ENCODE measurements at regions not wholly inside any gene's neighbourhood (a gene's known extent, or its start where the extent isn't known, plus 50 kb on each side); places are given as distances from the start of the nearest gene placed in this dataset.

- H3K27ac Mint-ChIP-seq = no peak overlapping the region
- peaks cover 14% of the 10 kb centered on the region for H3K9me3 Mint-ChIP-seq
- peaks cover 4% of the 10 kb centered on the region for H3K36me3 Mint-ChIP-seq (ENCODE audit: low read depth)
- H3K4me1 Mint-ChIP-seq (ENCODE audit: low read depth) = peaks cover 23% of the 10 kb centered on the region
- H3K27me3 Mint-ChIP-seq (ENCODE audit: low read depth) = no peaks in the 10 kb centered on the region
- no peak overlapping the region for H3K4me3 Mint-ChIP-seq
These were observed 891.6 kb downstream of the VRK1 start for GRCh38 chr14:97688631-97689336.

DNA sequence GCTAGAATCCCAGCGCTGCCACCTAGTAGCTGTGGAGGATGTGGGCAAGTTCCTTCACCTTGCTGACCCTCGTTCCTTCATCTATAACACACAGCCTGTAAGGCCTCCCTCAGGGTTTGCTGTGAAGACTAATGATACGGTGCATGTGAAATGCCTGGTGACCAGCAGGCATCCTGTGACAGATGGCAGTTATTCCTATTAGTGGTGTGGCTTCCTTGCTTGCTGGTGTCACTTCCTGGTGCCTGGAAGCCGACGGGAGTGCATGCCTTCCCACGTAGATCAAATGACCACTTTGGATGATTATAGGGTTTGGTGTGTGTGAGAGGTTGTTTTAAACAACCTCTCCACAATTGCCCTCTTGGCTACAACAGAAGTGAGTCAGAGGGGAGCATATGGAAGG lies 894.9 kb downstream of the VRK1 start:
- H3K27me3 Mint-ChIP-seq (ENCODE audit: low read depth) = no peaks in the 10 kb centered on the region
- H3K4me3 Mint-ChIP-seq = no peak overlapping the region
- H3K36me3 Mint-ChIP-seq (ENCODE audit: low read depth) = peaks cover 9% of the 10 kb centered on the region
- H3K27ac Mint-ChIP-seq = no peak overlapping the region
- H3K9me3 Mint-ChIP-seq = peaks cover 15% of the 10 kb centered on the region
- peaks cover 14% of the 10 kb centered on the region for H3K4me1 Mint-ChIP-seq (ENCODE audit: low read depth)

DNA sequence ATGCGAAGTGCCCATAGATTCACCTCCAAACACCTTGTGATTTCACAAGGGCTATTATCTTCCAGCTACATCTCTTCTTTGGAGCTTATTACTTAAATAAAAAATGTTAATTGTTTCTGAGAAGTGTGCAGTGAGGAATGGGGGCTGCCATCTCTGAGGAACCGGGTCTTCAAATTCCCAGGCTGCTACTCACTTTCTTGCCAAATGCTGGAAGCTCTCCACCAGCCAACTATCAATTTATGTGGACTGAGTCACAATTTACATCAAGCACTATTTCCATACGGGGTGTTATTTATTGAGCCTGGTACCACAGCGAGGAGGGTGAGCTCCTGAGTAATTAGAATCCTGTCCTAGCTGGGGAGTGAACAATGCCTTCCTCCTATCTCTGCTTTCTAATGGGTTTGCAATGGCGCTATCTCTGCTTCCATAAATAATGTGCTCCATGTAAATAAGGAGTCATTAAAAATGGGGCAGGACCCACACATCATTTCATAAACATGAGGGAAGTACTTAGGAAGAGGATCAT lies 898.3 kb downstream of the VRK1 start:
- Mint-ChIP-seq H3K27me3 (ENCODE audit: low read depth) (no peaks in the 10 kb centered on the region), H3K9me3 (peaks cover 28% of the 10 kb centered on the region), H3K4me3 (no peak overlapping the region), H3K4me1 (ENCODE audit: low read depth) (peaks cover 36% of the 10 kb centered on the region), H3K36me3 (ENCODE audit: low read depth) (peaks cover 27% of the 10 kb centered on the region), H3K27ac (no peak overlapping the region)

- peak overlapping the region; percentile 78 for H3K4me3 Mint-ChIP-seq
- H3K9me3 Mint-ChIP-seq = peaks cover 27% of the 10 kb centered on the region
- peaks cover 44% of the 10 kb centered on the region for H3K4me1 Mint-ChIP-seq (ENCODE audit: low read depth)
- peak overlapping the region; percentile 93 for H3K27ac Mint-ChIP-seq
- H3K36me3 Mint-ChIP-seq (ENCODE audit: low read depth) = peaks cover 28% of the 10 kb centered on the region
- no peaks in the 10 kb centered on the region for H3K27me3 Mint-ChIP-seq (ENCODE audit: low read depth)
These were observed 900.6 kb downstream of the VRK1 start for GRCh38 chr14:97697772-97698171.

GRCh38 chr14:97699026-97699425 lies 901.8 kb downstream of the VRK1 start:
- H3K27me3 Mint-ChIP-seq (ENCODE audit: low read depth) = no peaks in the 10 kb centered on the region
- peaks cover 37% of the 10 kb centered on the region for H3K9me3 Mint-ChIP-seq
- H3K27ac Mint-ChIP-seq = no peak overlapping the region
- peaks cover 33% of the 10 kb centered on the region for H3K36me3 Mint-ChIP-seq (ENCODE audit: low read depth)
- H3K4me1 Mint-ChIP-seq (ENCODE audit: low read depth) = peaks cover 52% of the 10 kb centered on the region
- H3K4me3 Mint-ChIP-seq = no peak overlapping the region

GRCh38 chr14:97703006-97703760 lies 906.0 kb downstream of the VRK1 start:
- H3K36me3 Mint-ChIP-seq (ENCODE audit: low read depth) = peaks cover 24% of the 10 kb centered on the region
- H3K27ac Mint-ChIP-seq = peak overlapping the region; percentile 95
- H3K4me3 Mint-ChIP-seq = peak overlapping the region; percentile 43
- H3K9me3 Mint-ChIP-seq = peaks cover 25% of the 10 kb centered on the region
- H3K4me1 Mint-ChIP-seq (ENCODE audit: low read depth) = peaks cover 75% of the 10 kb centered on the region
- H3K27me3 Mint-ChIP-seq (ENCODE audit: low read depth) = no peaks in the 10 kb centered on the region

DNA sequence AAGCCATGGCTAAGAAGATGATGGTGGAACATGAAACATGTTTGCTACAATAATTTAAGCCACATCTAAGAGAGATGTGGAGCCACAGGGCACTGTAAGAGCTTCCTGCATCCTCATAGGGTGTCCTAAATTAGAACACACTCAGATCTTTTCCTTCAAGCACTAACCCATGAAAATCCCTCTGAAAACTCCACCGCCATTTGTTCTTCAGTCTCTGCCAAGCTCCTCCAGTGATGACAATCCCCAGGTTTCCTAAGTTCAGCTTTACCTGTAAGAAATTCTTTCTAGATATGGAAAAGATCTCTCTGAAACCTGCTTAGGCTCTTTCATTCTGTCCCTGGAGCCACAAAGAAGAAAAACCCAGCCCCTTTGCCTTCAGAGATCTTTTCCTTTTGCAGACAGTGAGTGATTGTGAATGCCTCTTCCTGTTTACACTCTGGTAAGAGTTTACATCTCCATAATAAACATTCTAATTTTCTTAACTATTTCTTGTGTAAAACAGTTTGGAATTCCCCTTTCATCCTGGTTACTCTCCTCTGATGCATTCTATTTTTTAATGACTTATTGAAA lies 907.2 kb downstream of the VRK1 start:
- Mint-ChIP-seq H3K27me3 (ENCODE audit: low read depth) (no peaks in the 10 kb centered on the region), H3K36me3 (ENCODE audit: low read depth) (peaks cover 21% of the 10 kb centered on the region), H3K27ac (peak overlapping the region; percentile 95), H3K4me3 (peak overlapping the region; percentile 45), H3K9me3 (peaks cover 16% of the 10 kb centered on the region), H3K4me1 (ENCODE audit: low read depth) (peaks cover 74% of the 10 kb centered on the region)

DNA sequence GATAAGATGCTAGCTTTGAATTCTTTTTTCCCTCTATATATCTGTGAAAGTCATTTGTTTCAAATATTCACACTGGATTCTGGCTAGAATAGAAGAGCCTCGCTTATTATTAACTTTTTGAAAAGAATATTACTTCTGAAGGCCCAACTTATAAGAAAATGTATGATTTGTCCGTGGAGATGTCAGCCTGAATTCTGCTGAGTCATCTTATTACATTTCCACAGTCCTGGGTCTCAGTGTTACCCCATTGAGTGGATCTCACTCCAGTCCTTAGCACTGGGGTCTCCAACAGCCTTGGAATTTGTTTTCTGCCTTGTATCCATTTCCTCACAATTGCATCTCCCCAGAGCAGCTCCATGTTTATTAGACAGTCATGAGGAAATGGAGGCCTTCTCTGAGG lies 907.9 kb downstream of the VRK1 start:
- peak overlapping the region; percentile 27 for H3K4me3 Mint-ChIP-seq
- H3K36me3 Mint-ChIP-seq (ENCODE audit: low read depth) = peaks cover 20% of the 10 kb centered on the region
- H3K27ac Mint-ChIP-seq = peak overlapping the region; percentile 95
- no peaks in the 10 kb centered on the region for H3K27me3 Mint-ChIP-seq (ENCODE audit: low read depth)
- peaks cover 10% of the 10 kb centered on the region for H3K9me3 Mint-ChIP-seq
- peaks cover 79% of the 10 kb centered on the region for H3K4me1 Mint-ChIP-seq (ENCODE audit: low read depth)

- H3K36me3 Mint-ChIP-seq (ENCODE audit: low read depth) = peaks cover 16% of the 10 kb centered on the region
- H3K9me3 Mint-ChIP-seq = peaks cover 10% of the 10 kb centered on the region
- H3K27ac Mint-ChIP-seq = peak overlapping the region; percentile 90
- peak overlapping the region; percentile 76 for H3K4me3 Mint-ChIP-seq
- H3K4me1 Mint-ChIP-seq (ENCODE audit: low read depth) = peaks cover 80% of the 10 kb centered on the region
- no peaks in the 10 kb centered on the region for H3K27me3 Mint-ChIP-seq (ENCODE audit: low read depth)
These were observed 908.8 kb downstream of the VRK1 start for GRCh38 chr14:97705976-97706375.

DNA sequence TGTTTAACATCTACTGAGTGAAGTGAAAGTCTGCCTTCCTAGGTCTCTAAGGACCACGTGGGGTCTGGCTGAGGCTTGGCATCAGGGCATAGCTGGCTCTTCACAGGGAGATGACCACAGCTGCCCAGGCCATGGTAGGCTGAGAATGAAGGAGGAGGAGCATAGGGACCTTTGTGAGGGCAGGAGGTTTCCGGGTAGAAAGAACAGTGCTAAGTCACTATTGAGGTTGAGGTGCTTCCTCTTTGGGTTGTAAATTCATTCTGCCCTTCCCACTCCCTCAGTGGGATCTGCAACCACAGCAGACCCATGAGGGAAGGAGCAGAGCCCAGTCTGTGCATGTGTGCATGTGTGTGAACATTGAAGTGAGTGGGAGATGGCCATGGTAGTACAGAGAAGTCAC lies 909.6 kb downstream of the VRK1 start:
- Mint-ChIP-seq H3K4me3 (peak overlapping the region; percentile 76), H3K27me3 (ENCODE audit: low read depth) (no peaks in the 10 kb centered on the region), H3K27ac (peak overlapping the region; percentile 90), H3K4me1 (ENCODE audit: low read depth) (peaks cover 80% of the 10 kb centered on the region), H3K36me3 (ENCODE audit: low read depth) (peaks cover 16% of the 10 kb centered on the region), H3K9me3 (peaks cover 10% of the 10 kb centered on the region)

- Mint-ChIP-seq H3K4me1 (ENCODE audit: low read depth) (peaks cover 77% of the 10 kb centered on the region), H3K36me3 (ENCODE audit: low read depth) (peaks cover 16% of the 10 kb centered on the region), H3K4me3 (peak overlapping the region; percentile 16), H3K27me3 (ENCODE audit: low read depth) (no peaks in the 10 kb centered on the region), H3K27ac (peak overlapping the region; percentile 90), H3K9me3 (peaks cover 10% of the 10 kb centered on the region)
These were observed 910.4 kb downstream of the VRK1 start for GRCh38 chr14:97707603-97708002.

DNA sequence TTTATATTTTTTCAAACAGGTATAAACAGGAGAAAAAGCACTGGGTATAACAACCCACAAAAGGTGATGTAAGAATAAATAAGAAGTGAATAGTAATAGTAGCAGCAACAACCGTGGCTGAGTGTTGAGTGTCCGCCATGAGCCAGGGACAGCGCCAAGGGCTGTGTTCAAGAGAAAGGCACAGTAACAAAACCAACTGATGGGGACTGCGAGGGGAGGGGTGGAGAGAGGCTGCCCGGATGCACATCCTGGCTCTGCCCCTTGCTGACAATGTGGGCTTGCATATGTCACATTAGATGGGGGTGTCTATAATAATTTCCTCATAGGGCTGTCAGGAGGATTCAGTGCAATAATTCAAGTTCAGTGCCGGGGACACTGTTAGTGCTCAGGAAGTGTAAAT lies 912.4 kb downstream of the VRK1 start:
- Mint-ChIP-seq H3K27me3 (ENCODE audit: low read depth) (no peaks in the 10 kb centered on the region), H3K4me3 (peak overlapping the region; percentile 43)

GRCh38 chr14:97710726-97711125 lies 913.5 kb downstream of the VRK1 start:
- Mint-ChIP-seq H3K4me1 (ENCODE audit: low read depth) (peaks cover 47% of the 10 kb centered on the region), H3K27me3 (ENCODE audit: low read depth) (no peaks in the 10 kb centered on the region), H3K4me3 (no peak overlapping the region), H3K36me3 (ENCODE audit: low read depth) (peaks cover 10% of the 10 kb centered on the region), H3K27ac (no peak overlapping the region), H3K9me3 (no peaks in the 10 kb centered on the region)

More for the DNA sequence above, 912.4 kb downstream of the VRK1 start:
- Mint-ChIP-seq H3K4me1 (ENCODE audit: low read depth) (peaks cover 59% of the 10 kb centered on the region), H3K9me3 (no peaks in the 10 kb centered on the region), H3K36me3 (ENCODE audit: low read depth) (peaks cover 10% of the 10 kb centered on the region), H3K27ac (peak overlapping the region; percentile 60)

DNA sequence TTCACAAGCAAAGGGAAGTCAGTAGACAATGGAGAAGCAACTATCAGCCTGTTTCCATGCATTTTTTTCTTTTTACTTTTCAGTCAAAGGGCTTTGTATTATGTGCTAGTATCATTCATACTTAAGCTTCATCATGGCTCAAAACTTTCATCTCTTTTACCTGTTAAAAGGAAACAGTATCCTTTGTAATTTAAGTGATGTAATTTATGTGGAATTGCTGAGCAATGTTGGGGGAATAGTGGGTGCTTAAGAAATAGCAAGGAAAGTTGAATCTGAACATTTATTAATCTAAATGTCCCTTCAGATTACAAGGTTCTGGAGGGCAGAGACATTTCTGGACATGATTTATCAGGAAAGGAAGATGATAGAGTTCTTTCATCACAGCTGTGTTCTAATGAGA lies 915.3 kb downstream of the VRK1 start:
- Mint-ChIP-seq H3K4me3 (no peak overlapping the region), H3K9me3 (peaks cover 1% of the 10 kb centered on the region), H3K36me3 (ENCODE audit: low read depth) (peaks cover 7% of the 10 kb centered on the region), H3K4me1 (ENCODE audit: low read depth) (peaks cover 31% of the 10 kb centered on the region), H3K27me3 (ENCODE audit: low read depth) (no peaks in the 10 kb centered on the region), H3K27ac (no peak overlapping the region)

Measured in T-helper 1 cell treated with Interleukin-12 subunit alpha and Interleukin-12 subunit beta and Interleukin-4 antibody, amounts not matched to agents 30 μg/mL and 1 μg/mL, for 36 hours (primary cell).